HepG2 (cell line): ENCODE measurements at regions not wholly inside any gene's neighbourhood (a gene's known extent, or its start where the extent isn't known, plus 50 kb on each side); places are given as distances from the start of the nearest gene placed in this dataset.

Experiments used
- ATAC-seq: fragments of 200-7000 bp; cut with Tn5 transposase; 3 replicates; pipeline ENCODE4 v1.9.1; 2020; ENCODE audit warnings: mild to moderate bottlenecking, moderate library complexity
- BruUV-seq: library from RNA; stranded (reverse); fragments of 400-500 nt; replicated peaks from 2 replicates; lab custom pipeline; 2021; lab: Mats Ljungman, UMichigan
- CTCF ChIA-PET: fragments of 300-600 bp; formaldehyde crosslinking; extraction: SDS; loops from one replicate; lab custom pipeline; 2021; ENCODE audit warnings: low total read pairs, inconsistent platforms, low intra/inter-chr PET ratio; lab: Yijun Ruan, JAX
- POLR2A ChIA-PET: fragments of 350-600 bp; sonication (Branson Sonifier 250); formaldehyde crosslinking; loops from one replicate; lab custom pipeline; 2020; ENCODE audit warnings: antibody characterized with exemption, inconsistent platforms; lab: Yijun Ruan, JAX
- DNase-seq: peaks from one replicate; pipeline ENCODE4 v3.0.0-alpha.2; 2015; ENCODE audit warnings: low spot score
- FAIRE-seq: peaks from 3 replicates; lab custom pipeline; 2011; peaks lifted over from hg19 to GRCh38; lab: Jason Lieb, UNC
- H2AFZ ChIP-seq: one replicate; pipeline ENCODE4 v1.6.1; 2011; ENCODE audit warnings: low read length, inconsistent platforms
- H3K27ac ChIP-seq: fragments of 300-600 bp; 3 replicates; pipeline ENCODE4 v1.8.0; 2011; ENCODE audit warnings: mixed run types, mild to moderate bottlenecking, mixed read lengths, low read length, inconsistent platforms; ENCODE audit not compliant: insufficient read depth; ENCODE audit errors: extremely low read length
- H3K27me3 ChIP-seq, 2 experiments: fragments of 200-600 bp in 1 of 2; 2 replicates in 1 of 2; 3 replicates in 1 of 2; pipeline versions ENCODE4 v1.6.0 to v1.8.0; 2011; ENCODE audit warnings: low read length in 2 of 2, mild to moderate bottlenecking in 2 of 2, moderate library complexity in 2 of 2, inconsistent platforms in 1 of 2; ENCODE audit not compliant: insufficient read depth in 2 of 2, control insufficient read depth in 1 of 2
- H3K36me3 ChIP-seq, 2 experiments: fragments of 200-600 bp in 1 of 2; replicated peaks in 1 of 2; 2 replicates in 1 of 2; 3 replicates in 1 of 2; pipeline versions ENCODE4 v1.5.1 to v1.8.0; 2011; ENCODE audit warnings: low read length in 2 of 2, inconsistent platforms in 1 of 2; ENCODE audit not compliant: insufficient read depth in 2 of 2, control insufficient read depth in 1 of 2
- H3K4me1 ChIP-seq: 2 replicates; pipeline ENCODE4 v1.5.1; 2012; ENCODE audit warnings: low read length, inconsistent platforms; ENCODE audit not compliant: insufficient read depth
- H3K4me2 ChIP-seq: 2 replicates; pipeline ENCODE4 v1.6.0; 2011; ENCODE audit warnings: low read depth, low read length, inconsistent platforms
- H3K4me3 ChIP-seq, 3 experiments: fragments of 200-600 bp in 1 of 3; sonication (generic), shearing (Covaris generic) in 1 of 3; replicated peaks in 1 of 3; 2 replicates each; pipeline ENCODE4 v1.5.1; 2011 to 2016; ENCODE audit warnings: low read length in 3 of 3, inconsistent platforms in 2 of 3, low read depth in 2 of 3, mild to moderate bottlenecking in 2 of 3, control low read depth in 1 of 3, mixed read lengths in 1 of 3; ENCODE audit not compliant: insufficient read depth in 1 of 3
- H3K79me2 ChIP-seq: one replicate; pipeline ENCODE4 v1.6.1; 2011; ENCODE audit warnings: low read length, inconsistent platforms; ENCODE audit not compliant: insufficient read depth
- H3K9ac ChIP-seq: 2 replicates; pipeline ENCODE4 v1.6.0; 2011; ENCODE audit warnings: mild to moderate bottlenecking, low read depth, low read length, inconsistent platforms; ENCODE audit not compliant: insufficient read depth
- H3K9me3 ChIP-seq: 2 replicates; pipeline ENCODE4 v1.5.1; 2012; ENCODE audit warnings: mild to moderate bottlenecking, low read length
- H4K20me1 ChIP-seq: 2 replicates; pipeline ENCODE4 v1.6.0; 2011; ENCODE audit warnings: inconsistent platforms, mild to moderate bottlenecking, low read length, moderate library complexity; ENCODE audit not compliant: insufficient read depth
- FLYWCH1 ChIP-seq: sonication (generic); formaldehyde crosslinking; IDR thresholded peaks from 2 replicates; pipeline ENCODE4 v1.8.1; 2023; ENCODE audit warnings: mild to moderate bottlenecking, missing genetic modification reagents
- HNF1A ChIP-seq, 2 experiments: sonication (generic) in 1 of 2; formaldehyde crosslinking in 1 of 2; IDR thresholded peaks; 2 replicates each; pipeline versions ENCODE4 v1.4.0 to v1.6.1; 2016 to 2020; ENCODE audit warnings: borderline replicate concordance in 1 of 2, low read depth in 1 of 2, mild to moderate bottlenecking in 1 of 2, missing genetic modification reagents in 1 of 2
- KLF12 ChIP-seq: sonication (generic); formaldehyde crosslinking; IDR thresholded peaks from 2 replicates; pipeline ENCODE4 v1.4.0; 2020; ENCODE audit warnings: missing genetic modification reagents, borderline replicate concordance
- KLF13 ChIP-seq: sonication (generic); formaldehyde crosslinking; IDR thresholded peaks from 2 replicates; pipeline ENCODE4 v1.4.0; 2020; ENCODE audit warnings: mild to moderate bottlenecking, missing genetic modification reagents
- MAX ChIP-seq: IDR thresholded peaks from 2 replicates; pipeline ENCODE4 v1.6.1; 2012; ENCODE audit warnings: inconsistent platforms
- MBNL3 ChIP-seq: fragments of 250-450 bp; sonication (Bioruptor Pico); conservative IDR thresholded peaks from 2 replicates; pipeline ENCODE4 v1.8.0; 2022; ENCODE audit warnings: mild to moderate bottlenecking, inconsistent platforms
- RAD51 ChIP-seq: fragments of 450-650 bp; IDR thresholded peaks from 2 replicates; pipeline ENCODE4 v1.6.1; 2016; ENCODE audit warnings: borderline replicate concordance
- SALL2 ChIP-seq: sonication (generic); formaldehyde crosslinking; IDR thresholded peaks from 2 replicates; pipeline ENCODE4 v1.8.1; 2023; ENCODE audit warnings: mild to moderate bottlenecking, missing genetic modification reagents, inconsistent platforms
- USF2 ChIP-seq, 2 experiments: sonication (generic) in 1 of 2; formaldehyde crosslinking in 1 of 2; IDR thresholded peaks; 2 replicates each; pipeline versions ENCODE4 v1.5.1 to v1.6.1; 2011 to 2020; ENCODE audit warnings: borderline replicate concordance in 1 of 2, low read depth in 1 of 2, low read length in 1 of 2, mild to moderate bottlenecking in 1 of 2, missing genetic modification reagents in 1 of 2, moderate library complexity in 1 of 2
- ZNF275 ChIP-seq: sonication (generic); formaldehyde crosslinking; IDR thresholded peaks from 2 replicates; pipeline ENCODE4 v1.8.0; 2022; ENCODE audit warnings: missing genetic modification reagents, mild to moderate bottlenecking, inconsistent platforms, borderline replicate concordance
- ZNF280B ChIP-seq: sonication (generic); formaldehyde crosslinking; IDR thresholded peaks from 2 replicates; pipeline ENCODE4 v1.5.0; 2020; ENCODE audit warnings: missing genetic modification reagents, mild to moderate bottlenecking, borderline replicate concordance
- ZNF512 ChIP-seq: sonication (generic); formaldehyde crosslinking; IDR thresholded peaks from 2 replicates; pipeline ENCODE4 v1.4.0; 2020; ENCODE audit warnings: mild to moderate bottlenecking, missing genetic modification reagents
- WGBS: methylation state at CpG from one replicate; pipeline ENCODE4 v1.1.6; 2017; ENCODE audit warnings: low lambda C conversion rate; 5-methylcytosine and 5-hydroxymethylcytosine counted together
- in situ Hi-C: cut with HindIII; loops from 2 replicates; pipeline ENCODE4 v1.10.0; 2017; ENCODE audit warnings: low pct_unique_long_range_greater_than_20kb; ENCODE audit not compliant: extremely low pct_ligation_motif_present
- intact Hi-C: fragments of 100-400 bp; cut with micrococcal nuclease; formaldehyde crosslinking; loops from one replicate; pipeline ENCODE4 v1.10.0; 2022; ENCODE audit not compliant: unreplicated experiment

- WGBS: 96% methylated on average over 3 of the region's 3 CpGs
- ChIA-PET POLR2A (no interaction called here), CTCF (no interaction called here)
- Histone ChIP-seq H3K9me3 (no peaks in the 10 kb centered on the region), H3K4me3 (no peak overlapping the region), H3K79me2 (no peaks in the 10 kb centered on the region), H2AFZ (no peak overlapping the region), H3K9ac (no peak overlapping the region), H3K4me2 (no peak overlapping the region), H3K27me3 (no peaks in the 10 kb centered on the region), H3K27ac (no peak overlapping the region), H3K4me1 (no peaks in the 10 kb centered on the region), H4K20me1 (no peaks in the 10 kb centered on the region), H3K36me3 (no peaks in the 10 kb centered on the region)
- intact Hi-C loops: no loop called here
- in situ Hi-C loops: no loop called here
- DNase-seq (no peak), FAIRE-seq (no peak), ATAC-seq (no peak)
- no TSS peak for BruUV-seq
- TF ChIP-seq ZNF280B (no peak), KLF13 (CRISPR knock-in tag) (no peak), MBNL3 (no peak), KLF12 (CRISPR knock-in tag) (no peak), FLYWCH1 (no peak), USF2 (IDR thresholded peaks at IDR 0.05; ENCODE audit: low read depth, low read length) (no peak), USF2 (CRISPR knock-in tag; IDR thresholded peaks at IDR 0.05; ENCODE audit: borderline replicate concordance) (no peak), MAX (no peak), HNF1A (IDR thresholded peaks at IDR 0.05; ENCODE audit: low read depth) (no peak), HNF1A (CRISPR knock-in tag; IDR thresholded peaks at IDR 0.05; ENCODE audit: borderline replicate concordance) (no peak), SALL2 (CRISPR knock-in tag) (no peak), ZNF275 (CRISPR knock-in tag) (no peak), RAD51 (no peak), ZNF512 (no peak)
These were observed 2172.3 kb upstream of the CELF4 start for GRCh38 chr18:39737869-39738268.
